Bronchial epithelial cell (primary cell): ENCODE measurements at regions not wholly inside any gene's neighbourhood (a gene's known extent, or its start where the extent isn't known, plus 50 kb on each side); places are given as distances from the start of the nearest gene placed in this dataset.

Experiments used
- DNase-seq: peaks from one replicate; pipeline ENCODE4 v3.0.0-alpha.2; 2010; ENCODE audit warnings: low read depth
- FAIRE-seq: peaks from 2 replicates; lab custom pipeline; 2011; peaks lifted over from hg19 to GRCh38; lab: Jason Lieb, UNC
- H3K27me3 ChIP-seq: 2 replicates; pipeline ENCODE4 v1.5.1; 2011; ENCODE audit warnings: low read length; ENCODE audit not compliant: control insufficient read depth, insufficient read depth
- H3K36me3 ChIP-seq: 2 replicates; pipeline ENCODE4 v1.5.1; 2011; ENCODE audit warnings: low read length; ENCODE audit not compliant: control insufficient read depth, insufficient read depth
- H3K4me3 ChIP-seq: 2 replicates; pipeline ENCODE4 v1.5.1; 2011; ENCODE audit warnings: mild to moderate bottlenecking, low read depth, low read length, control low read depth
- CTCF ChIP-seq: IDR thresholded peaks from 2 replicates; pipeline ENCODE4 v1.5.1; 2011; ENCODE audit warnings: mild to moderate bottlenecking, moderate library complexity, low read length, control low read depth, inconsistent platforms; ENCODE audit not compliant: insufficient read depth, severe bottlenecking

GRCh38 chr12:107873223-107873622 lies 98.7 kb downstream of the ASCL4 start:
- Histone ChIP-seq H3K27me3 (no peaks in the 10 kb centered on the region), H3K36me3 (no peaks in the 10 kb centered on the region), H3K4me3 (no peak overlapping the region)
- FAIRE-seq = no peak
- no peak for TF ChIP-seq CTCF
- DNase-seq = no peak

DNA sequence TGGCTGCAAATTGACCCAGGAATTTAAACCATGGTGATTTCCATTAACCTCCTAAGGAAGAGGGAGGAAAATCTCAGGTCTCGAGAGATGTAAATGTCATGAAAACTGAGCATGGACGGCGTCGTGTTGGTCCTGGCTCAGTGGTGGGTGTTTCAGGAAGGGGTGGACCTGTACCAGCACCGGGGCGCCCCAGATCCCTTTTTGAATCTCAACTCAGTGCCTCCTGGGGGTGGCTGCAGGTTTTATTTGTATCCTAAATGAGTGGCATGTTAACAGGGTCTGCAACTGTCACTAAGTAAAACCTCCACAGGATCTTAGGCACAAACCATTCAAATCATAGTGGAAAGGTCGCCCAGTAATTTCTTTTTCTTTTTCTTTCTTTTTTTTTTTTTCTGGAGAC lies 101.3 kb downstream of the ASCL4 start:
- Histone ChIP-seq H3K36me3 (no peaks in the 10 kb centered on the region), H3K4me3 (no peak overlapping the region), H3K27me3 (no peaks in the 10 kb centered on the region)
- DNase-seq (no peak), FAIRE-seq (no peak)
- no peak for TF ChIP-seq CTCF

- peak; percentile 29 for DNase-seq
- H3K27me3 ChIP-seq = no peaks in the 10 kb centered on the region
- peak; percentile 71 for TF ChIP-seq CTCF
- no peak for FAIRE-seq
- H3K4me3 ChIP-seq = no peak overlapping the region
- H3K36me3 ChIP-seq = no peaks in the 10 kb centered on the region
These were observed 110.5 kb downstream of the ASCL4 start for GRCh38 chr12:107884769-107885694.

DNA sequence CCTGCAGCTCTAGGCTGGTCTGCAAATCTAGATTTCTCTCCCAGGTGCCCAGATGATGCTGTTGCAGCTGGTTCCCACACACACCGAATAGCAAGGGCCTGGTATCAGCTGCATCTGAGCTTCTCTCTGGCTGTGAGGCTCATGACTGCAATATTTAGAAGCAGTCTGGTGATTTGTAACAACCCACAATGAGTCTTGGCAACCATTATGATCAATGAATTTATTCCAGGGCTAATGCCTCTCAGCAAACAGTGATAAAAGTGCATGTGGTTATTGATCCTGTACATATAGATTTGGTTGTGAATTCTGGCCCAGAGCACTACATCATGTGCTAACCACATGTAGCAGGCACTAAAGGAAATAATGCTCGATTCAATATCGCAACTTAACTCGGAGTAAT lies 114.3 kb downstream of the ASCL4 start:
- no peak for FAIRE-seq
- no peak for TF ChIP-seq CTCF
- Histone ChIP-seq H3K4me3 (no peak overlapping the region), H3K36me3 (no peaks in the 10 kb centered on the region), H3K27me3 (no peaks in the 10 kb centered on the region)
- no peak for DNase-seq

GRCh38 chr12:107891967-107892366 lies 117.5 kb downstream of the ASCL4 start:
- Histone ChIP-seq H3K27me3 (no peaks in the 10 kb centered on the region), H3K4me3 (no peak overlapping the region), H3K36me3 (no peaks in the 10 kb centered on the region)
- DNase-seq (peak; percentile 10), FAIRE-seq (no peak)
- peak; percentile 30 for TF ChIP-seq CTCF
